K562 (cell line): ENCODE measurements at regions not wholly inside any gene's neighbourhood (a gene's known extent, or its start where the extent isn't known, plus 50 kb on each side); places are given as distances from the start of the nearest gene placed in this dataset.

Experiments
- ATAC-seq: fragments of 200-7000 bp; cut with Tn5 transposase; 3 replicates; pipeline ENCODE4 v1.9.1; 2020; ENCODE audit warnings: moderate library complexity
- BruUV-seq: library from RNA; stranded (reverse); fragments of 400-500 nt; replicated peaks from 2 replicates; lab custom pipeline; 2021; lab: Mats Ljungman, UMichigan
- CTCF ChIA-PET: fragments of 300-600 bp; formaldehyde crosslinking; extraction: SDS; loops from one replicate; lab custom pipeline; 2021; ENCODE audit warnings: low intra/inter-chr PET ratio; lab: Yijun Ruan, JAX
- POLR2A ChIA-PET: fragments of 300-600, 350-650 bp; sonication (Branson Sonifier 250); formaldehyde crosslinking; extraction: SDS; loops from one replicate; lab custom pipeline; 2021; ENCODE audit warnings: antibody characterized with exemption, inconsistent platforms; lab: Yijun Ruan, JAX
- DNase-seq, 4 experiments: peaks; one replicate each; pipeline versions ENCODE4 v3.0.0 to v3.0.0-alpha.2; 2011 to 2018; ENCODE audit warnings: low spot score in 3 of 4, mixed read lengths in 3 of 4; ENCODE audit errors: extremely low read depth in 1 of 4
- FAIRE-seq: peaks from 2 replicates; lab custom pipeline; 2011; peaks lifted over from hg19 to GRCh38; lab: Jason Lieb, UNC
- H2AFZ ChIP-seq: 2 replicates; pipeline ENCODE4 v1.6.0; 2011; ENCODE audit warnings: low read depth, low read length, control low read depth, inconsistent platforms
- H3K27ac ChIP-seq: fragments of 200-600 bp; 3 replicates; pipeline ENCODE4 v1.8.0; 2011; ENCODE audit warnings: low read depth, mild to moderate bottlenecking, control low read depth, inconsistent platforms, low read length, moderate library complexity, mixed read lengths; ENCODE audit errors: extremely low read depth
- H3K27me3 ChIP-seq, 2 experiments: fragments of 300-600 bp in 1 of 2; 2 replicates in 1 of 2; 3 replicates in 1 of 2; pipeline versions ENCODE4 v1.6.0 to v1.8.0; 2011; ENCODE audit warnings: inconsistent platforms in 2 of 2, low read length in 2 of 2, mild to moderate bottlenecking in 1 of 2, mixed read lengths in 1 of 2, moderate library complexity in 1 of 2; ENCODE audit not compliant: control insufficient read depth in 2 of 2, insufficient read depth in 2 of 2
- H3K36me3 ChIP-seq: fragments of 300-600 bp; 3 replicates; pipeline ENCODE4 v1.8.0; 2011; ENCODE audit warnings: mild to moderate bottlenecking, low read length, inconsistent platforms; ENCODE audit not compliant: control insufficient read depth, insufficient read depth
- H3K4me1 ChIP-seq, 2 experiments: fragments of 200-600 bp in 1 of 2; replicated peaks in 1 of 2; 2 replicates in 1 of 2; 3 replicates in 1 of 2; pipeline versions ENCODE4 v1.5.1 to v1.8.0; 2011; ENCODE audit warnings: inconsistent platforms in 2 of 2, low read length in 2 of 2, mild to moderate bottlenecking in 1 of 2, mixed read lengths in 1 of 2, moderate library complexity in 1 of 2; ENCODE audit not compliant: control insufficient read depth in 2 of 2, insufficient read depth in 2 of 2
- H3K4me2 ChIP-seq: 2 replicates; pipeline ENCODE4 v1.6.1; 2011; ENCODE audit warnings: low read length, control low read depth, inconsistent platforms, mixed read lengths; ENCODE audit not compliant: insufficient read depth
- H3K4me3 ChIP-seq: fragments of 200-600 bp; sonication (generic), shearing (Covaris generic); 2 replicates; pipeline ENCODE4 v1.5.1; 2016; ENCODE audit warnings: control low read depth, inconsistent platforms
- H3K79me2 ChIP-seq: fragments of 200-600 bp; 3 replicates; pipeline ENCODE4 v1.8.0; 2011; ENCODE audit warnings: low read length, inconsistent platforms; ENCODE audit not compliant: control insufficient read depth, insufficient read depth
- H3K9ac ChIP-seq, 2 experiments: 2 replicates each; pipeline versions ENCODE4 v1.6.0 to v1.6.1; 2011; ENCODE audit warnings: low read depth in 2 of 2, low read length in 2 of 2, control low read depth in 1 of 2, inconsistent platforms in 1 of 2, mild to moderate bottlenecking in 1 of 2, mixed read lengths in 1 of 2; ENCODE audit not compliant: insufficient read depth in 1 of 2
- H3K9me1 ChIP-seq: one replicate; pipeline ENCODE4 v1.6.0; 2011; ENCODE audit warnings: inconsistent platforms, mild to moderate bottlenecking, low read length, moderate library complexity; ENCODE audit not compliant: control insufficient read depth, insufficient read depth
- H3K9me3 ChIP-seq: replicated peaks from 2 replicates; pipeline ENCODE4 v1.5.1; 2011; ENCODE audit warnings: low read depth, low read length, inconsistent platforms; ENCODE audit not compliant: control insufficient read depth, insufficient read depth
- H4K20me1 ChIP-seq: replicated peaks from 2 replicates; pipeline ENCODE4 v1.6.1; 2011; ENCODE audit warnings: low read length, inconsistent platforms, mixed read lengths; ENCODE audit not compliant: control insufficient read depth, insufficient read depth
- ARID2 ChIP-seq: fragments of 450-650 bp; IDR thresholded peaks from 2 replicates; pipeline ENCODE4 v1.6.1; 2017; ENCODE audit warnings: antibody characterized with exemption, mild to moderate bottlenecking
- CAMTA2 ChIP-seq: fragments of 250-450 bp; sonication (Bioruptor Pico); conservative IDR thresholded peaks from 2 replicates; pipeline ENCODE4 v1.5.1; 2022
- CBX3 ChIP-seq, 2 experiments: IDR thresholded peaks; 1 replicate in 1 of 2; 2 replicates in 1 of 2; pipeline ENCODE4 v1.6.1; 2012; ENCODE audit warnings: inconsistent platforms in 2 of 2, low read length in 2 of 2, borderline replicate concordance in 1 of 2, control low read depth in 1 of 2
- FOXJ2 ChIP-seq: fragments of 200-800 bp; sonication (Bioruptor generic); IDR thresholded peaks from 2 replicates; pipeline ENCODE4 v1.6.1; 2016; ENCODE audit warnings: missing genetic modification characterization, missing compliant biosample characterization
- GATA2 ChIP-seq: sonication (generic); formaldehyde crosslinking; IDR thresholded peaks from 2 replicates; pipeline ENCODE4 v1.4.0; 2020; ENCODE audit warnings: mild to moderate bottlenecking, missing genetic modification reagents
- SIN3A ChIP-seq, 2 experiments: fragments of 150-350 bp in 1 of 2; IDR thresholded peaks; 2 replicates each; pipeline ENCODE4 v1.6.1; 2011 to 2016; ENCODE audit warnings: borderline replicate concordance in 2 of 2, low read depth in 2 of 2, low read length in 2 of 2, mild to moderate bottlenecking in 2 of 2, moderate library complexity in 2 of 2; ENCODE audit not compliant: control insufficient read depth in 1 of 2
- THAP12 ChIP-seq: fragments of 250-450 bp; sonication (Bioruptor Pico); IDR thresholded peaks from 2 replicates; pipeline ENCODE4 v1.9.0; 2021; ENCODE audit warnings: mild to moderate bottlenecking, inconsistent platforms
- VEZF1 ChIP-seq: fragments of 200-800 bp; sonication (Bioruptor generic); IDR thresholded peaks from 2 replicates; pipeline ENCODE4 v1.6.1; 2017; ENCODE audit warnings: missing genetic modification characterization, missing compliant biosample characterization
- ZNF212 ChIP-seq: fragments of 450-650 bp; formaldehyde crosslinking; IDR thresholded peaks from 2 replicates; pipeline ENCODE4 v1.4.0; 2020; ENCODE audit warnings: mild to moderate bottlenecking
- WGBS: fragments of 100-300 bp; shearing (Covaris generic); methylation state at CpG from one replicate; pipeline ENCODE4 v1.1.6; 2016; ENCODE audit warnings: low coverage, mixed read lengths; ENCODE audit not compliant: insufficient coverage; ENCODE audit errors: missing lambda C conversion rate; 5-methylcytosine and 5-hydroxymethylcytosine counted together
- in situ Hi-C: fragments of 300-500 bp; cut with MboI; formaldehyde crosslinking; loops from 4 replicates; pipeline ENCODE4 v1.15.0; 2018; ENCODE audit warnings: inconsistent platforms, mixed read lengths
- intact Hi-C: fragments of 100-400 bp; cut with micrococcal nuclease; formaldehyde crosslinking; loops from 2 replicates; pipeline ENCODE4 v1.14.2; 2022

- Histone ChIP-seq H3K4me2 (no peak overlapping the region), H3K27me3 (peaks cover 0 to 5% of the 10 kb centered on the region in 2 experiments; a peak in 2 of 5 replicates), H2AFZ (no peak overlapping the region), H4K20me1 (no peaks in the 10 kb centered on the region), H3K79me2 (no peaks in the 10 kb centered on the region), H3K4me1 (peaks cover 0 to 7% of the 10 kb centered on the region in 2 experiments; a peak in 1 of 5 replicates), H3K9ac (no peak overlapping the region), H3K9me3 (no peaks in the 10 kb centered on the region), H3K9me1 (no peaks in the 10 kb centered on the region), H3K4me3 (no peak overlapping the region), H3K27ac (no peak overlapping the region), H3K36me3 (no peaks in the 10 kb centered on the region)
- ChIA-PET CTCF (no interaction called here), POLR2A (no interaction called here)
- FAIRE-seq, result no peak
- intact Hi-C loops, result no loop called here
- no peak for TF ChIP-seq THAP12 (CRISPR knock-in tag)
- BruUV-seq, result no TSS peak
- in situ Hi-C loops, result no loop called here
- DNase-seq, result no peak
- 0% methylated on average over 4 of the region's 4 CpGs for WGBS
- ATAC-seq, result no peak
These were observed 506.5 kb upstream of the TNP1 start for GRCh38 chr2:217366266-217366895.

GRCh38 chr2:217365656-217366055, 505.8 kb upstream of the TNP1 start:
- DNase-seq (no peak), ATAC-seq (no peak), FAIRE-seq (no peak)
- Histone ChIP-seq H3K4me1 (peaks cover 0 to 10% of the 10 kb centered on the region in 2 experiments; a peak in 1 of 5 replicates), H3K27ac (no peak overlapping the region), H3K27me3 (peaks cover 0 to 5% of the 10 kb centered on the region in 2 experiments; a peak in 2 of 5 replicates), H3K9ac (no peak overlapping the region), H3K9me3 (no peaks in the 10 kb centered on the region)
- intact Hi-C loops, result no loop called here
- in situ Hi-C loops, result no loop called here
- WGBS, result 4% methylated on average over 3 of the region's 3 CpGs
- POLR2A ChIA-PET, result no interaction called here
- BruUV-seq, result no TSS peak
- TF ChIP-seq VEZF1 (CRISPR knock-in tag) (no peak), CAMTA2 (no peak), SIN3A (IDR thresholded peaks at IDR 0.05; ENCODE audit: borderline replicate concordance in 2 of 2, control insufficient read depth in 1 of 2, low read depth in 2 of 2, low read length in 2 of 2) (no peak), ZNF212 (CRISPR knock-in tag) (no peak), GATA2 (no peak), ARID2 (no peak), FOXJ2 (peak; percentile 19; the same call in 1 of the 2 replicates), CBX3 (IDR thresholded peaks at IDR 0.05; ENCODE audit: borderline replicate concordance in 1 of 2, low read length in 2 of 2) (no peak)
- TF ChIP-seq, all 486 proteins: peak for 1
- CTCF ChIA-PET, result no interaction called here
- no peaks in the 10 kb centered on the region for H3K36me3 ChIP-seq
- H3K79me2 ChIP-seq, result no peaks in the 10 kb centered on the region
- no peaks in the 10 kb centered on the region for H3K9me1 ChIP-seq
- no peak overlapping the region for H3K4me3 ChIP-seq
- H3K4me2 ChIP-seq, result no peak overlapping the region
- H4K20me1 ChIP-seq, result no peaks in the 10 kb centered on the region
- H2AFZ ChIP-seq, result no peak overlapping the region
